Left ventricle myocardium inferior (tissue), 1 donor: ENCODE measurements at regions not wholly inside any gene's neighbourhood (a gene's known extent, or its start where the extent isn't known, plus 50 kb on each side); places are given as distances from the start of the nearest gene placed in this dataset.

Experiments used
- DNase-seq: peaks from one replicate; pipeline ENCODE4 v3.0.0-alpha.2; 2020
- H3K27ac ChIP-seq: fragments of 200-600 bp; replicated peaks from 2 replicates; pipeline ENCODE4 v1.8.0; 2021
- H3K27me3 ChIP-seq: fragments of 200-600 bp; 2 replicates; pipeline ENCODE4 v1.8.0; 2021; ENCODE audit warnings: low read depth
- H3K36me3 ChIP-seq: fragments of 200-600 bp; 2 replicates; pipeline ENCODE4 v1.8.0; 2021
- H3K4me1 ChIP-seq: fragments of 200-600 bp; 2 replicates; pipeline ENCODE4 v1.8.0; 2021
- H3K4me3 ChIP-seq: fragments of 200-600 bp; 2 replicates; pipeline ENCODE4 v1.8.0; 2021; ENCODE audit warnings: mild to moderate bottlenecking, moderate library complexity
- H3K9me3 ChIP-seq: fragments of 200-600 bp; replicated peaks from 2 replicates; pipeline ENCODE4 v1.8.0; 2021
- intact Hi-C: fragments of 100-400 bp; cut with micrococcal nuclease; formaldehyde crosslinking; loops from one replicate; pipeline ENCODE4 v1.11.0; 2022
- TF ChIP-seq, protein P1 (sequence below): fragments of 200-600 bp; IDR thresholded peaks from 2 replicates; pipeline ENCODE4 v1.8.0; 2021; ENCODE audit warnings: antibody characterized with exemption, mild to moderate bottlenecking, borderline replicate concordance
- donor health status: DM: no; HTN: yes; CAD: no; lungs with severe emphysema.

DNA sequence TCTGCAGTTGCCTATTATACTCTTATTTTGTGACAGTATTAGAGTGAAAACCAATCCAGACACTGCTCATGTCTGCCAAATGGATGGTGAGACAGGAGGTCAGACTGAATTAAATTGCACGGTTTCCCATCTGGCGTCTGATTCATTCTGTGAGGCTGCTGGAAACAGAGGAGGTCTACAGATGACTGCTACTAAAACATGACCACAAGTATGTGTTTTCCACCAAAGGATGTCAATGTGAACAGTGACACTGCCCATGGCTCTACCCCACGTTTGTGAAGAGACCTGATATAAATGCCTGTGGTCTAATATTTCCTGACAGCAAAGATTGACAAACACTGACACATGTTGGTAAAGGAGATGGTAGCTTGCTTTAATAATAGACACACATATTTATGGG is 104.3 kb upstream of the ST6GAL2 start:
- Histone ChIP-seq H3K9me3 (no peaks in the 10 kb centered on the region), H3K27ac (no peak overlapping the region), H3K36me3 (no peaks in the 10 kb centered on the region), H3K4me3 (no peak overlapping the region), H3K4me1 (peaks cover under 1% of the 10 kb centered on the region), H3K27me3 (no peaks in the 10 kb centered on the region)
- TF ChIP-seq, protein P1, sequence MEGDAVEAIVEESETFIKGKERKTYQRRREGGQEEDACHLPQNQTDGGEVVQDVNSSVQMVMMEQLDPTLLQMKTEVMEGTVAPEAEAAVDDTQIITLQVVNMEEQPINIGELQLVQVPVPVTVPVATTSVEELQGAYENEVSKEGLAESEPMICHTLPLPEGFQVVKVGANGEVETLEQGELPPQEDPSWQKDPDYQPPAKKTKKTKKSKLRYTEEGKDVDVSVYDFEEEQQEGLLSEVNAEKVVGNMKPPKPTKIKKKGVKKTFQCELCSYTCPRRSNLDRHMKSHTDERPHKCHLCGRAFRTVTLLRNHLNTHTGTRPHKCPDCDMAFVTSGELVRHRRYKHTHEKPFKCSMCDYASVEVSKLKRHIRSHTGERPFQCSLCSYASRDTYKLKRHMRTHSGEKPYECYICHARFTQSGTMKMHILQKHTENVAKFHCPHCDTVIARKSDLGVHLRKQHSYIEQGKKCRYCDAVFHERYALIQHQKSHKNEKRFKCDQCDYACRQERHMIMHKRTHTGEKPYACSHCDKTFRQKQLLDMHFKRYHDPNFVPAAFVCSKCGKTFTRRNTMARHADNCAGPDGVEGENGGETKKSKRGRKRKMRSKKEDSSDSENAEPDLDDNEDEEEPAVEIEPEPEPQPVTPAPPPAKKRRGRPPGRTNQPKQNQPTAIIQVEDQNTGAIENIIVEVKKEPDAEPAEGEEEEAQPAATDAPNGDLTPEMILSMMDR = no peak
- intact Hi-C loops = no loop called here
- no peak for DNase-seq

DNA sequence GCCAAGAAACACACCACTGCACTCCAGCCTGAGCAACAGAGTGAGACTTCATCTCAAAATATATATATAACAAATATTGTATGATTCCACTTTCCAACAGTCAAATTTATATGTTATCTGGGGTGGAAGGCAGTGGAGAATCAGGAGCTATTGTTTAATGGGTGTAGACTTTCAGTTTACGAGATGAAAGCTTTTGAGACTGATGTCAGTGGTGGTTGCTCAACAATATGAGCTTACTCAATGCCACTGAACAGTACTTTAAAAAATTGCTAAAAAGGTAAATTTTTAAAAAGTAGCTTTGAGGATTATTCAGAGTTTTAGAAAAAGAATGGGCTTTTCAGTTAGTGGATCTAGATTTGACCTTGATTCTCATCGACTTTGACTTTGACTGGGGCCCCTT is 105.9 kb upstream of the ST6GAL2 start:
- no peaks in the 10 kb centered on the region for H3K36me3 ChIP-seq
- peaks cover 16% of the 10 kb centered on the region for H3K4me1 ChIP-seq
- DNase-seq = no peak
- no peaks in the 10 kb centered on the region for H3K9me3 ChIP-seq
- no peak overlapping the region for H3K27ac ChIP-seq
- no peak overlapping the region for H3K4me3 ChIP-seq
- intact Hi-C loops = no loop called here
- no peaks in the 10 kb centered on the region for H3K27me3 ChIP-seq
- TF ChIP-seq, protein P1 = no peak

DNA sequence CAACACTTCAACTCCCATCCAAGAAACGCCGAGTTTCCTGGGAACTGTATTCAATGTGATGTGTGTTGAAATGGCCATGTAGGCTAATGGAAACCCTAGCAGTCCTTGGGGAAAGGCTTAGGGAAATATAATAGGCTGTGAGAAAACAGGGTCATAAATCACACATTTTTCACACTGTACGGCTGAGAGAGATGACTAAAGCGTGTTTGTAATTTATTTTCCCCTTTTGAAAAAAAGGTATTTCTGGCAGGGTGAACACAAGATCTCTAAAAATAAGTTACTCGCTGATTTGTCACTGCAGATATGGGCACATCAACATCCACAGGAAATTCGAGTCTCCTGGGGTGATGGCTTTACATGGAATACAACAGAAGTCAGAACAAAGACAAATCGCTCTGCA is 109.6 kb upstream of the ST6GAL2 start:
- Histone ChIP-seq H3K36me3 (no peaks in the 10 kb centered on the region), H3K9me3 (no peaks in the 10 kb centered on the region), H3K4me1 (peaks cover 19% of the 10 kb centered on the region), H3K27ac (no peak overlapping the region), H3K4me3 (no peak overlapping the region), H3K27me3 (no peaks in the 10 kb centered on the region)
- TF ChIP-seq, protein P1 = no peak
- intact Hi-C loops = no loop called here
- DNase-seq = no peak

DNA sequence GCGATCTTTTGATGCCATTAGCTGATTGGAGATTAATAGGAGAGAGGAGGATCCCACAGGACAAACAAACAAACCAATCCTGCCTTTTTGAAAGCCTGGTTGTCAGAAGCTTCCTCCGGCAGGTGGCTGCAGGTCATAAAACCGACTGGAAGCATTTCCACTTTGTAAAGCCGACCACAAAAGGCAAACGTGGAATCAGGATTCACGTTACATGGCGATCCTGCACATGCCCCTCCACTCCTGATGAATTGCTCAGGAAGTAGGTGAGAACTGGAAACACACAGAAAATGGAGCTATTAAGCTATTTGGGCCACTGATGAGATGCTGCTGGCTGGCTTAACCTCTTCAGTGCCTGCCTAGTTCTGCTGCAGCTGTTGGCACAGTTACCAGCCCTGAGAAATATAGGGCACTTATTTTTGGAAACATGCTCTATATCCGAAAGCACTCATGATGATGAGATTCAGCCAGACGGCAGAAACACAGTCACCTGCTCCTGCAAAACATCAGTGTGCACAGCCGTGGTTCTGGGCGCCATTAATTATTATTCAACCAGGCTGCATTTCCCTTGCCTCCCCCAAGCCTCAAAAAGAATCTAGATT is 110.3 kb upstream of the ST6GAL2 start:
- TF ChIP-seq, protein P1 = no peak
- intact Hi-C loops = no loop called here
- Histone ChIP-seq H3K27me3 (no peaks in the 10 kb centered on the region), H3K4me3 (peak overlapping the region; percentile 22), H3K9me3 (no peaks in the 10 kb centered on the region), H3K4me1 (peaks cover 19% of the 10 kb centered on the region), H3K36me3 (no peaks in the 10 kb centered on the region), H3K27ac (no peak overlapping the region)
- no peak for DNase-seq

DNA sequence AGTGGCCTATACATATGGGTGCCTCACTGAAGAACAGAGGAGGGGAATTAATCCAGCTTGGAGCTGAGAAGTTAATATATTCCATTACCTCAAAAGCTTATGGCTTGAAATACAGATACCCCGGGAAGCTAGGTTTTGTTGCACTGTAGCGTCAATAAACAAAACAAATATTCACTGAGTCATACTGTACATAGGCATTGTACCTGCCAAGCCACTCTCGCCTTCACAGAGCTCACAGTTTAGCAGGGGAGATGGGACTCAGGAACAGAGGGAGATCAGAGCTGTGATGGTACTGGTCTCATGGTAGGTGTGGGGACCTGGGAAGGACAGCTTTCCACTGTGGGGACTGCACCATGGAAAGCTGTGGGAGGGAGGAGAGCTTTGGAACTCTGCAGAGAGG is 111.2 kb upstream of the ST6GAL2 start:
- intact Hi-C loops = no loop called here
- peaks cover 19% of the 10 kb centered on the region for H3K4me1 ChIP-seq
- no peaks in the 10 kb centered on the region for H3K9me3 ChIP-seq
- DNase-seq = no peak
- no peak overlapping the region for H3K27ac ChIP-seq
- no peaks in the 10 kb centered on the region for H3K36me3 ChIP-seq
- no peak overlapping the region for H3K4me3 ChIP-seq
- H3K27me3 ChIP-seq = no peaks in the 10 kb centered on the region
- TF ChIP-seq, protein P1 = no peak
